GM21529 (cell line): ENCODE measurements at regions not wholly inside any gene's neighbourhood (a gene's known extent, or its start where the extent isn't known, plus 50 kb on each side); places are given as distances from the start of the nearest gene placed in this dataset.

Experiments used
- ATAC-seq: cut with Tn5 transposase; IDR thresholded peaks from one replicate; pipeline ENCODE4 v1.9.1; 2021; ENCODE audit not compliant: unreplicated experiment

DNA sequence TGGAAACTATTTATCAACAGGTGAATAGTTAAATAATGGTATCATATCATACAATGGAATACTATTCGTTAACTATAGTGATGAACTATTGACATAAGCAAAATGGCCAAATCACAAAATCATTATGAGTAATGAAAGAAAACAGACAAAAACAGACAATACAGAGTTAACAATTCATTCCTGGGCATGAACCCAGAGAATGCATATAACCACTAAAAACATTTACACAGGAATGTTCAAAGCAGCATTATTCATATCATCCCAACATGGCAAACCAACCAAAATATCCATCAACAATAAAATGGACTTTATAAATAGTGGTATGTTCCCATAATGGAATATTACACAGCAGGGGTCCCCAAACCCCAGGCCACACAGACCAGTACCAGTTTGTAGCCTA lies 131.2 kb upstream of the CYP1B1 start:
- no peak for ATAC-seq

DNA sequence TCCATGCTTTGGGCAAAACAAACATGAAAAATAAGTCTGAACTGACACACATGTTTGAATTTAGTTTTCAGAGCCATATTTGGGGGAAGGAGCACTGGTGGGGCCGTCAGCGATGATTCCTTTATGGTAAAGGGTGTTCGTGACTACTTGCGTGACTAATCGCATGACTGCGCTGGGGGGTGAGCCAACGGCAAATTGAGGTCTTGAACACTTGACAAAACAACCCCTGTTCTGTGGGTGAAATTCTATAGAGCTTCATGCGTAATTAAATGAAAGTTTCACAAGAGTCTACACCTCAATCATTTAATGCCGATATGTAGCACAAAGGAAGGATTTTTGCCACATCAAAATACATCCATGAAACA lies 127.5 kb upstream of the CYP1B1 start:
- no peak for ATAC-seq

DNA sequence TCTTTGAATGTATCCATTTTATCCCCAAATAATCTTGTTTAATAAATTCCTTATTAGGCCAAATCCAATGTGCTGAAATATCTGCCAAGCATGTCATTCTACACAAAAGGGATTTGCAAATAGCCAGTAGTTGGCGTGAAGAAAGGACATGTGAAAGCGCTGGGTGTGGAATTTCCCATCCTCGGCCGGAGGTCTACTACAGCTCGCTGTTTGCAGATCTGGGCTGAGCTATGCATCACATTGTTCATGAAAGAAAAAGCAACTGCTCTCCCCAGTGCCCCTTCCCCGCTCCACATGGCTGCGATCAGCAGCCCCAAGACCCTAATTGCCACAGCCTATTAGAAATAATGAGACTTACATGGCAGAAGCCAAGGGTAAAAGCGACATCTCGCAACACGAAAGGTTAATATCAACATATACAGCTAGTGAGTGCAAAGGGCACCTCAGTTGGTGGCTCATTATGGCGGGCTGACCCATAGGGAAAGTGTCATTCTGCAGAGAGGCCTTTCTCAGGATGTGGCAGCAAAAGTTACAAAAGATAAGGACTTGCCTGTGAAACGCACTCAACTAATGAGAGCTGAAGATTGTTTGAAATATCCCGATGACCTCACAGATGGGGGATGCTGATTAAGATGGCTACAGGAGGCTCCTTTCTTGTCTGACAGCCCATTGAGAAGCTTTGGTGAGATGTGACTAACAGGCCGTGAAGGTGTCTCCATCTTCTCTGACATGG lies 126.9 kb upstream of the CYP1B1 start:
- no peak for ATAC-seq

DNA sequence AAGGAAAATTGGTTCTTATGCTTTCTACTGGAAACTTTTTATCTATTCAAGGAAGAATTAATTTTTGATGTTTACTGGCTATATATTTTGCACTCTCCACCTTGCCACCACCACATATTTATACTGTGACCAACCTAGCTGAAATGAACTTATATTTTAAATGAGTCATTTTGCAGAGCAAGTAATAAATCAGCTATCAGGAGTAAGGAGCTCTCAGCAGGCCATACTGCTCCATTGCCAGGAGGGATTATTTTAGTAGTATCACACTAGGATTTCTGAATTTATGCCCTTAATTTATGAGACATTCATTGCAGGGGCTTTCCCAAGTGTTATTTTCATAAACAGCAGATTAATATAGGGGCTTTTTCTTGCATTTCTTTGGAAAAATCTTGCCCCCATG lies 125.8 kb upstream of the CYP1B1 start:
- no peak for ATAC-seq

DNA sequence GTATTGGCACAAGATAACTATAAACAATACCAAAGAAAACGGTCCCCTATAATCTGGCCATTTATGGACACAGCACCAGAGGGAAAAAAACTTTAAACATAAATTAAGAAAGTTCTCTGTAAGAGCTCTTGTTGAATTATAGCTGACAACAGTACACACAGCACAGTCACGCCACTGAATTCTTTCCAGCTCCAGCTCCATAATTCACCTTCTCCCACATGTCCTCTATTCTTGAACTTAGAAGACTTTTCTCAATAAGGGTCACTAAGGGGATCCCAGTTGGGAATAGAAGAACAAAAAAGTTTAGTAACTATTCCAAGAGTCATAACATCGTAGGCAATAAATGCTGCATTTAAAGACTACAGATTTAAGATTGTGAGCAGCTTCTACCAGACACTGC lies 124.6 kb upstream of the CYP1B1 start:
- no peak for ATAC-seq

DNA sequence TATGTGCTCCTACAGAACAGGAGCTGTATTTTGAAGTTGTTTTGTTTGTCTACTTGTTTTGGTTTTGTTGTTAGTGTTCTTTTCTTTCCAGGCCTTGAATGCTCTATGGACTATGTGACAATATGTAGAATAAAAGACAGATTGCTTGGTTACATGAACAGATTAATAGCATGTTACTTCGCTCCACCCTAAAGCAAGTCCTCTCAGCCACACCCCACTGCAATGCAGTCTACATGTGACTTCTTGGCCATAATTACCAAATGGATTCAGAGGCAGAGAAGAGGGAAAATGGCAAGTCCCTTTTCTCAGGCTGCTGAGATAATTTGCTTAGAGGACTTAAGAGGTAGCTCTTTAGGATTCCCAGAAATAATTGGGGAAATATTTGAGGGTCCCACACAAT lies 123.2 kb upstream of the CYP1B1 start:
- no peak for ATAC-seq

DNA sequence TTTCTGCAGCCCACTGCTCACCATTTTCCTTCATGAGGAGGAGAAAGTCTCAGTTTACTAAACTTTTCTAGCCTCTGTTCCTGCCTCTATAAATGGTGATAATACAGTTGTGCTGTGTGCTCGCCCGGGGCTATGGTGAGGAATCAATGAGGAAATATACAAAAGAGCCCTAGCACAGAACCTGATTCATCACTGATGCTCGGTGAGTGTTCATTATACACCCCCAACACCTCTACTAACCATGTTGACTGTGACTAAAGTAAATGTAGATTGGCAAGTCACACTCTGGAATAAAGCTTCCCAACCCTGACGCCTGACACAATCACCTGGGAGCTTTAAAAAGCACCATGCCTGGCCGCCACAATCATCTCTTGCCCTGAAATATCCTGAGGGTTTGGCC lies 118.8 kb upstream of the CYP1B1 start:
- ATAC-seq, result no peak

DNA sequence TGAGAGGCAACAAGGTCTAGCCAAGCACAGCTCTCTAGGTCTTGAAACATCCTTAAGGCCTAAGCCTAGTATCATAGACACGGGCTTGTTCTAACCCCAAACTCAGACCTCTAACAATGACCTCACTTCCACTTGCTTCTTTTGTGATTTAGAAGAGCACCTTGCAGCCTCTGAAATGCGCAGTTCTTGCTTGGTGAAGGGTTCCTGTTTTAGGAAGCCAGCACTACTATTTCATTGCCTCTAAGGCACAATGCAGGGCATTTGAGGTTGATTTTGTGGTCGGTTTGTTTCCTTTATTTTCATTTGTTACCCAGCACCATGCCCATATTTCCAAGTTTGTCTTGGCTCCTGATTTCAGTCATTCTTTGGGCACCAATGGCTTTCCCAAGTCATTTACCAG lies 117.0 kb upstream of the CYP1B1 start:
- ATAC-seq, result no peak

DNA sequence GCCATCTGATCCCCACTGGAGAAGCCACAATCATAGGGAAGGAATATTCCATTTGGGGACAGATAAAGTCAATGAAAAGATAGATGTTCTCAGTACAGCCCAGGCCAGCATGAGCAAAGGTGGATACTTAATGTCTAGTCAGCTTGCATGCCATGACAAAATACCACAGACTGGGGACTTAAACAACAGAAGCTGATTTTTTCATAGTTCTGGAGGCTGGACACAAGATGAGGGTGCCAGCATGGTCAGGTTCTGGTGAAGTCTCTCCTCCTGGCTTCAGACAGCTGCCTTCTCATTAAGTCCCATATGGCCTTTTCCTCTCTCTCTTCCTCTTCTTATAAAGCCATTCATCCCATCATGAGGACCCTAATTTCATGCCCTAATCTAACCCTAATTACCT lies 116.1 kb upstream of the CYP1B1 start:
- no peak for ATAC-seq

DNA sequence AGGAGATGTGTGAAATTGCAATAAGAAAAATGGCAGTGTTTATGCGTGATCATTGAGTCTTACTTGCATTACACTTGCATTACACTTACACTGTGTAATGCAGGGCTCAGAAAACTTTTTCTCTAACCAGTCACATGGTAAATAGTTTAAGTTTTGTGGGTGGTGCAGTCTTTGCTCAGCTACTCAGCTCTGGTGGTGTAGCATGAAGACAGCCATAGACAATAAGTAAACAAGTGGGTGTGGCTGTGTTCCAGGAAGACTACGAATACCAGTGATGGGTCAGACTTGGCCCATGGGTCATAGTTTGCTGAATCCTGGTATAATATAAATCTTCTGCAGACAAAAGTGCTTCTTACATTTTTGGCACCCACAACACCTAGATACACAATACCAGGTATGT lies 115.6 kb upstream of the CYP1B1 start:
- ATAC-seq, result no peak

DNA sequence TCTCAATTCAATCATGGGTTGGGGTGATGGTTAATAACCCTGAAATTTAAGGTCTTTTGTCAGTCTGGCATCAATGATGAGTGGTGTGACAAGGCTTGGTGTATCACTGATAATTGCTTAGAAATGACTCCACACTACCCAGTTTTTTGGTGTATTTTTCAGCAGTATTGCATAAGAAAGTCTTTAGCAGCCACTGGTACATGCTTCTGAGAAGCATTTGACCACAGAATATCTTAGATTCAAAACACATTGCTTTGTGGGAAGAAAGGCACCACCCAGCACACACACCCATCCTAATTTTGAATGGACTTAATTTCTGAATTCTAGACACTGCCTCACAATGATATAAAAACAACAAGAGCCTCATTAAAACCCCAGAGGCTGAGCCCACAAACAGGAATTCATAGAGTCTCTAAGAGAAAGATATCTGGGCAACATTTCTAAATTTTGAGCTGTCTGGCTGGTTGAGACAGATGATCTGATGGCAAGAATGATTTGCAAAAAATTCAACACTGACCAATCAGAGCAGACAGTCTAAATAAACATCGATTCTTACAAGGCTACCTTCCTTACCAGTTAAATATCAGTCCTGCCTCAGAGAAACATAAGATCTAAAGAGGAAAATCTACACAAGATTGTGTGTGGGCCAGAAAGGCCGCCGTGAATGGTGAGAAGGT lies 114.7 kb upstream of the CYP1B1 start:
- no peak for ATAC-seq

DNA sequence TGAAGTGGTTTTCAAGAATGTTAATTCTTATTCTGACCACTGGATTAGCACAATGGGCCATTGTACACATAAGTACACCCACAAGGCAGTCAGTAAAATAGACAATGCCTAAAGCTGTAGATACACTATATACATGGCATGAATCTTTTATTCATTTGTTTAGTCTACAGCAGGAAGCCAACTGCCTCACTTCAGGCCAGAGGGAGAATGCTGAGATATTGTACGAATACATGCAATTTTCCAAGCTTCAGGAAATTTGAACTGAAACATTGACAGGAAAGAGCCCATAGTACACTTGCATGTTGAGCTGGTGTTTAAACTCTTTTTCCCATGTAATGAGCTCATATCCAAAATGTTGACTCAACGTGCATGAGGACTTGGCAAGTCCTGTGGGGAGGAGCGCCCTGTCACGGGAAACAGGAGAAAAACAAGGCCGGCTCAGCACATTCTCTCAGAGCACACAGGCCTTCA lies 111.6 kb upstream of the CYP1B1 start:
- ATAC-seq, result no peak

DNA sequence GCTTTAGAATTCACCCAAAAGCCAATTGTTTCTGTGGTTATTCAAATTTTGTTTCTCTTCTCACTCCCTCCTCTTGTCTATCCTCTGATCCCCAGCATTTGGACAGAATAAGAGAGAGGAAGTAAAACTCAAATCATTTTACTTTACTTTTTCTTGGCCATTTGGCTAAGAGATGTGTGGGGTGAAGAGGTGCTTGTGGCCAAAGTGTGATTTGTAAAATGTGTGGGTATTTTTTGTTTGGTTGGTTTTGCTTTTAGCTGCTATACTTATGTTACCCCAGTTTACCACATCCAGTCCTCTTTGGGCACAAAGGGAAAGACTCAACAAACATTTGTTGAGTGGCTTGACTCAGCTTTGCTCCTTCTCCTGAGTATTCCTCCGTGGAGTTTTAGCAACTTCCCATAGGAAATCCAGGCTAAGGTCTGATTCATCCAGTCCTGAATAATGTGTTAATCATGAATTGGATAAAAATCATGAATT lies 109.1 kb upstream of the CYP1B1 start:
- ATAC-seq, result peak; percentile 93

DNA sequence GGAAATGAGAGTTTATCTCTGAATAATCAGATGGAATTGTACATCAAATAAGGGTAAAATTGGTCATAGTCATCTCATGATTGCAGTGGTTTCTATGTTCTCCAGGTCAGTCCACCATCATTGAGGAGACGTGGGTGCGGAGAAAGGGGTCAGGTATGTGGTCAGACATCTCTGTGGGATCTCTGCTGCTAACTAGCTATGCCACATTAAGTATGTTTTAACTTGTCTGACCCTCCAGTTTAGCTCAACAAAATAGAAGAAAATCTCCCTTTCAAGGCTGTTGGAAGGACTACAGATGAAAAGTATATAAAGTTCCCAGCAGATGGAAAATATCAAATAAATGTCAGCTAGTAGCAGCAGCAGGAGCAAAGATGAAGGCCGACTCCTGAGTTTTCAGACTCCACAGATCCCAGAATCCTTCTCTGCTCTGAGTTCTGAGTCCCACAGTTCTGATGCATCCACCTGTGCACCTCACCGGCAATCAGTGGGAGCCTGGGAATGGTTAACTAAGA lies 106.6 kb upstream of the CYP1B1 start:
- ATAC-seq, result no peak

DNA sequence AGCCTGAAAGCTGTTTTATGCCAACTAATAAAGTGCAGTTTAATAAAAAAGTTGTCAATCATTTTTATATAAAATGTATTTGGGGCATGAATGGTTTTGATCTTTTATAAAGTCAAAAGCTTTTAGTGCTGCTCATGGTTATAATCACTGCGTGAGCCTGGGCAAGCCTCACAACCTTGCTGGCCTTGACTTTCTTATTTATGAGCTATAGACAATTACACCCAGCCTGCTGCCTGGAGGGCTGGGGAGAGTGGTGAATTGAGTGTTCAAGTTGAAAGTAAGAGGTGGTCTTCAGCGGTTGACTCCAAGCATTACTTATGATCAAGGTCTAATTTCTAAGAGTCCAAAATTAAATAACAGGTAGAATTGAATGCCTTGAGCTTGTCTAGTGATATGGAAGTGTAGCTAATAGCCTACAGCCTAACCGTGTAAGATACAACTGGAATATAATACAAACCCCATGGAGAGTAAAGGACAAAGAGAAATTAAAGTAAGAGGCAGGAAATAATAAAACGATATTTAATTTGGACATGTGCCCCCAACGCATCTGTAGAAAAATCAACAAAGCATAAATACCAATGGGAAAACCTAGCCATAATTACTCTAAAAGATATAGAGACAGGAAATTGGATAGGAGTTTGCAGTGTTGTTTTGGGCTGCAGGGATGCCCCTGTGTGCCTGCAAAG lies 106.0 kb upstream of the CYP1B1 start:
- ATAC-seq, result no peak

DNA sequence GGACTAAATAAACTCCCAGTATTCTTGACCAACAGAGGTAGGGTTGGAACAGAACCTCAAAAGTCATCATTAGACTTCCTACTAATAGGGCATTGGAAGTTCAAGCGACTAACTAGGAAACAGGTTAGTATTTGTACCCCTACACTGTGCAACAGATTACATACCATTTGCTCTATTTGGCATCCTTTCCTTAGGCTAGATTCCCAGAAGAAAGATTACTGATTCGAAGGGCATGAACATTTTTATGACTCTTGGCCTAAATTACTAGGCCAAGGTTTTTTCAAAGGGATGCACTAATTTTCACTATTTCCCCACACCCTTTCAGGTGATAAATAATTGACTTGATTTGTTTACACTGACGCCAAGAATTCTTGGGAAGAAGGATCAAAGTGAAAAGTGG lies 104.8 kb upstream of the CYP1B1 start:
- ATAC-seq, result no peak

DNA sequence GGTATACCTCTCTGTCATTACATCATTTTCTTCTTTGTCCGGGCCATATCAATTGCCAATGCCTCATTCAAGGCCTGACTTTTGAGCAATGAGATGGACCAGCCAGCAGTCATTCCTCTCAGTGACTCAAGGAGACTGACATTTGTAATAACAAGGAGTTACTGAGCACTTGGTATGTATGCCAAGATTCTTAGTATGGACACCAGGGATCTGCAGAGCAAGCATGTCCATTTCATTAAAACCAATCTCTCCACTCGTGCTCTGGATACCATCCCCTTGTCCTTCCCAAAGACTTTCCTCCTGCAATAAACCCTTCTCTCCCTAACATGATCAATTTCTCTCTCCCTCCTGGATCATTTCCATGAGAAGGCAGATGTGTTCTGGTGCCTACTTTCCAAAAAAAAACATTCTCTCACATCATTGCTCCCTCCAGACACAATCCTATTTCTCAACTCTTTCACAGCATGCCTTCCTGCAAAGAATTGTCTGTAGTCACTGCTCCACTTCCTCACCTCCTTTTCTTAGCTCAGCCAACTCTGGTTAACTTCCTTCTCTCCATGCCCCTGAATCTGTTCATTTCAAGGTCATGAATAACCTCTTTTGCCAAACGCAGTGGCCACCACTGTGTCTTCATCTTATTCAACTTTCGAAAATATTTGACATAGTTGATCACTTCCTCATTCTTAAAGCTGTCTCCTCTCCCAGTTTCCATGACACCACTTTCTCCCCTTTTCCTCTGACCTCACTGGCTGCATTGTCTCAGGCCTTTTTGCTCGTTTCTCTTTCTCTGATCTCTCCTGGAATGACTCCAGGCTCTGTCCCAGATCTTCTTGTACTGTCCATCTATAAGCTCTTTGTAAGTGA lies 102.8 kb upstream of the CYP1B1 start:
- ATAC-seq, result peak; percentile 92

DNA sequence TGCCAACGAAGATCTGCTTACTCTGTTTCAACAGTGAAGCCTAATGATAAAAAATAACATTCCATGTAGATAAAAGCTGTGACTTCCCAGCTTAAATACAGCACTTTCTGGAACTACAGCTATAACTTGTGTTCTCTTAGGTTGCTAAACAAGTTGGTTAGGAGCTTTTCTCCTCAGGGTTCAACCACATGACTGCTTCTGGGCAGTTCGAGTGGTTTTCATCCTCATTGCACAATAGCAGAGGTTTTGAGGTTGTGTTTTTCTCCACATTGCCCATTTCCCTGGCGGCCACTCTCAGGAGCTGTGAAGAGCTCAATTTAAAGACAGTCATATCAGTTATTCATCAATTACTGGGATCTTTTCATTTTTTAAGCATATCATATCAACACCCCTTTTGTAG lies 102.2 kb upstream of the CYP1B1 start:
- ATAC-seq, result no peak

DNA sequence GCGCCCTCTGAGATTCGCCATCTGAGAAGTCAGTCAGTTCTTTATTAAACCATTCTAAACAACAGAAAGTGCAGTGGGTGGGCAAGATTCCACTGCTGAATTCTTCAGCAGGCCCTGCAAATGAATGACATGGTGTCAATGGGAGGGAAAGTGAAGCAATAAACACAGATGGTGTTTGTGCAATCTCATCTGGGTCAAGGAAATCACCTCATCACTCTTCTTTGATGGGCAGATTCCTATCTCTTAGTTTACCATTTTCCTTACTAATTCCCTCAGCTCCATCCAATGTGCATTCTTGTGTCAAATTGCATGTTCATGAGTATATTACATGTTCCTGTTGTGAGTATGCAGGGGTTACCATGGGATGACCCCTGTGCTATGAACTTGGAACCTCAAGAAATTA lies 100.7 kb upstream of the CYP1B1 start:
- no peak for ATAC-seq

DNA sequence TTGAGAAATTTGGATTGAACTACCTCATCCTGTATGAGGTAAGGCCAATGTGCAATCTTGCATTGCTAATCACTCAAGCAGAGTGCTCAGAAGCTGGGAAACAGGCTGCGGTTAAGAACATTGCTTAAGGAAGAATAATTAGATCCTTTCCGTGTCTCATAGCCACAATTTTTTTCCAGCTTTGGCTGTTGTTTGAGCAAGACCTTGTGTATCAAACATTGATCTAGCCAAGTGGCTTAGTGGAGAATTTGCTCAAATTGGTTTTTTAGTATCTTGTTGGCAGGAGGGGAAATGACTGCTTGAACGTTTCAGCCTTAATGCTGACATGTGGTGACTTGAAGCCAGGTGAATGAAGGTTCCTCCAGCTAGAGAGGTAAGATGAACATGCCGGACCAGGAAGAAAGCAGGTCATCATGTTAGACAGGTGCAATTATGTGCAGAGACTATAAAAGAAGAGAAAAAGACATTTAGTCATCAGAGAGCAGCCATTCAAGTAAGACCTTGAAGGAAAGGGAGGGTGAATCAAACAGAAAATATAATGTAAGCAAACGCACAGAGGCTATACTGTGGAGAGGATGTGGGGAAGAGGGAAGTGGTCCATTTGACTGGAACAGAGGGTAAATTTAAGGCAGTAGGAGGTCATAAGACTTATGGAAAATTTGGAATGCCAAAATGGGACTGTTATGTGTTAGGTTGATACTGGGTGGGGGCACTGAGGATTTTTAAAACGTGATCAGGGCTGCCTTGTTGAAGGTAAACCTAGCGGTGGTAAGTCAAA lies 98.9 kb upstream of the CYP1B1 start:
- no peak for ATAC-seq
